Stimulated activated CD4-positive, alpha-beta T cell treated with anti-CD3 and anti-CD28 coated beads, Interleukin-1b, Interleukin-23, amount 100 ng/mL, for 4 hours (primary cell): ENCODE measurements at regions not wholly inside any gene's neighbourhood (a gene's known extent, or its start where the extent isn't known, plus 50 kb on each side); places are given as distances from the start of the nearest gene placed in this dataset.

ENCODE experiments used
- DNase-seq, 2 donors: peaks; one replicate each; pipeline ENCODE4 v3.0.0-alpha.2; 2020; ENCODE audit warnings: low read depth in 2 of 2

DNA sequence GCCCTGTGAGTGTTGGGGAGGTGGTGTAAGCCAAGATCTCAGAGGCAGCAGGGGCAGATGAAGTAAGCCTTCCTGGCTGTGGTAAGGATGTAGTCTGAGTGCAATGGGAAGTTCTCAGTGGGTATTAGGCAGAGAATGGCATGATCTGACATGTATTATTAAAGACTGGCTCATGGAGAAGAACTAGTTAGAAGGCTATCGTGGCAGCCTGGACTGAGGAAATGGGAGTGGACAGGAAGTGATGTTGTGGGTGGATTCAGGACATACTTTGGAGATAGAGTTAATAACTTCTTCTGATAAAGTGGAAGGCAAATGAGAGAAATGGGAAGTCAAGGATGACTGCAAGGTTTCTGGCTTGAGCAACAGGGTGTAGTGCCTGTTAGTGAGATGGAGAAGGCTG lies 250.9 kb upstream of the CFAP20DC start:
- no peak for DNase-seq

DNA sequence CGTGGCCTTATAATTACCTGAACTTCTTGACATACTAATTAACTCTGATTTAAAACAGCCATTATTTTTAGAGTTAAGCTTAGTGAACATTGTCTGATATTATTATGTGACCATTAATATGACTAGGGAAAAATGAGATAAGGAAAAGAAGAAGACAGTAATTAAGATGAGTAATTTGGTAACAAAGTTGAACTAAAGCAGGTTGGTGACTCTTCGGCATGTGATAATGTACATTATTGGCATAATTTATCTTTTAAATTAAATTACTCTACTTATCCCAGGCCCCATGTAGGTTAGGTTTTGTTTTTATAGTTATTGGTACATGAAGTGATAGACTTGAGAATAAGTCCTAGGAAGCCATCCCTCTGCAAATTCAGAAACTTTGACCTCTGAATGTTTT lies 249.7 kb upstream of the CFAP20DC start:
- no peak for DNase-seq

DNA sequence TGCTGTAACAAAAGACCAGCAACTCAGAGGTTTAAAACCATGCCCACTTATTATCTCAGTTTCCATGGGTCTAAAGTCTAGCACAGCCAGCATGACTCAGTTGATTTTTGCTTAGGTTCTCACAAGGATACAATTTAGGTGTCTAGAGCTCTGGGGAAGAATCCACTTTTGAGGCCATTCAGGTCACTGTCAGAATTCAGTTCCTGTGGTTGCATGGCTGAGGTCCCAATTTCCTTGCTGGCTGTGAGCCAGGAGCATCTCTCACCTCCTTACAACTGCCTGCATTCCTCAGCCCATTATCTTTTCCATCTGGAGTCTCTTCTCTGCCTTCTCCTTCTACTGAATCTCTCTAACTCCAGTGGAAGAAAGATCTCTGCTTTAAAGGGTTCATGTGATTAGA lies 240.5 kb upstream of the CFAP20DC start:
- no peak for DNase-seq

DNA sequence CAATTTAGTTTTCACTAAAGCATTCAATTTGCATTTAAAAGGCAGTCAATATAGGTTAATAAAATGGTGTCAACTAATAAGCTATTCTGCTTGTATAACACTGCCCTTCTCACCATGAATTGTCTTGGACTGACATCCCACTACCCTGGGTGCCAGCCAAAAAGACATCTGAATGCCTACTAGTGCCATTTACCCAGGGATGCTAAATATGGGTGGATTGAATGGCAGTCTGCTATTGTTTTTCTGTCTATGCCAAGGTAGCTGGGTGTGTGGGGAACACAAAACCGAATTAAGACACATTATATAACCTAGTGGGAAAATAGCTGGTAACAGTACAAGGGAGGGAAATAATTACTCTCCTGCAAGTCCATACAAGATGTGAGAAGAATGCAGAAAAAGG lies 240.0 kb upstream of the CFAP20DC start:
- no peak for DNase-seq

DNA sequence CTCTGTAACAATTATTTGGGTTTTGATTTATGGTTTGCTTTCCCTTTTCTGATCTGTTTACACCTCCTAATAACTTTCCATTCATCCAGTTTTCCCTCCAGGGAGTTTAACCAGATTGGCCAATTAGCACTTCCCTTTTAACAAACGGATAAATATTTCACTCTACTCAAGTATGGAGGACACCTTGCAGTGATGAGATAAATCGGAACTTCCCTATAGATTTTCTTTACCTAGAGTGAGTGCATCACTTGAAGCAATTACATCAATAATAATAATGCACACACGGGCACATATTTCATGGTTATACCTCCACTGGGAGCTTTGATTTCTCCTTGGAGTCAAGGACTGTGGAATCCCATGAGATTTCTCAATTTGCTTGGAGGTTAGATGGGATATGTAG lies 239.1 kb upstream of the CFAP20DC start:
- no peak for DNase-seq

DNA sequence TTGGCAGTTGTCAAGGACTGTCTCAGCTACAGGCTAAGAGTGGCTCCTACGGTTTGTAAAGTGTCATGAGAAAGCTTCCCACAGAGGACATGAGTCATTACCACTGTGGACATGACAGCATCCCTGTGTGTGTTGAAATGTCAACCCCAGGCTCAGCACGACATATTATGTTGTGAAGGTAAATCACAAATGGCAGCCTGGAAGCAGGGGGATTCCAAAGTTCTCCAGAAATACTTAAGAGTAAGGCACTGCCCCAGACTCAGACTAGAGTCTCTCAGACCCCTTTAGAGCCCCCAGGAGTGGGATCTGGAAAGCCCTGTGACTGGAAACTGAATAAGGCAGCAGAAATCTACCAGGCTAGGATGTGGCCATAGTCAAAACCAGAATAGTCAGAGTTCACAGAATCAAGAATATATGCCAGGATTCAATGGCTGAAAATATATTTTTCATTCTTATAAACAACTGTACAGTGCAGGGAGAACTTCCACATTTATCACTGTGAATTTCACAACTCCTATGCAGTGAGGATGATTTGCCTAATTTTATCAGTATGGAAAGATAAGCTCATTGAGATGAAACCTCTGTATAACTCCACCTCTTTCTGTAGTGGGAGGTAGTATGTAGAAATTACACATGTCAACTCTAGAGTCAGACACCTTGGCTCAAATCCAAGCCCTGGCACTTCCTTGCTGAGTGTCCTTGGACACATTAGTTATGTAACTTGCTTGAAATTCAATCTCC lies 237.1 kb upstream of the CFAP20DC start:
- no peak for DNase-seq

DNA sequence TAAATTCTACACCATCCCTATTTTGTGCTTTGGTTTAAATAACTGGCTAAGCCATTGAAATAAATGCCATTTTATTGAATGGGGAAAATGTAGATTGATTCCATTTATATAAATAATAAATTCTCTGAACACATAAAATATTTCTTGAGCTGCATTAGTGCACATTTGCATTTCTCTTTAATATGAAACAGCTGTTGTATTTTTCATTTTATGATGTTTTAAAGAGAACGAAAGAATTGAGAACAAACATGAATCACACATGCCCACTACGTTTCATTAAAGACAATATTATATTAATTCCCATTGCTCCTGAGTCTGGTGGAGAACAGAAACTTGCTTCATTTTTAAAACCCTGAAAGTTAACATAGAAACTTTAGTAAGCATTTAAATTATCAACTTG lies 235.7 kb upstream of the CFAP20DC start:
- DNase-seq = no peak

DNA sequence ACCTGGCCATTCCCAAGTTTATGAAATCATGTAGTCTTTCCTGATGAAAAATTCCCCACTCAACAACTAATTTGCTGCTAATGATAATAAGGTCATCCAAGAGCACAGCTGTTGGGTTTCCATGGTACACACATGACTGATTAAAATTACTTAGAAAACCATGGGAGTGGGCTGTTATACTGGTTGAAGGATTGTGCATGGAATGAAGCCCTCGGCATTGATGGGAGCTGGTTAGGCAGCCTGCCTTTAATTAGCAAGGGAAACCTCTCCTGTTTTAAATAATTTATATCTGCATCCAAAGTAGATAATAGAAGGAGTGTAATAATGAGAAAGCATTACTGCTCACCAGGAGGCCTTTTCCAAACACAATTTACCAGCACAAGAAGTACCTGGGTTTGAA lies 235.1 kb upstream of the CFAP20DC start:
- no peak for DNase-seq

DNA sequence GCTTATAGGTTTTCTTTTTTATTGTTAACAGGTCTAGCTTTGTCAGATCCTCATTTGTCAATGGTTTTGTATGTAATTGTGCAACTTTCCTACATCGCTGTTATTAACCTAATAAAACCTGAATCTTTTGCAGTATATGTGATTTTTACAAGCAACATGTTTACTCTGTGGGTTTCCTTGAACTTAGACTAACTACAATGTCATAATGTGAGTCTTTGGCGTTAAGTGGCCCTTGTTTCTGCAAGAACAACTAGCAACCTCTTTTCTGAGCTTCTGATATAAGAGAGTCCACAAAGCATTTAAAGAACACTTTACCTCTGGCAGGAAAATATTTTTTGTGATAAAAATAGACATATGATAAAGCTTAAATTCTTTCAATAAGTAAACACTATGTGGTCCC lies 230.3 kb upstream of the CFAP20DC start:
- DNase-seq = no peak

DNA sequence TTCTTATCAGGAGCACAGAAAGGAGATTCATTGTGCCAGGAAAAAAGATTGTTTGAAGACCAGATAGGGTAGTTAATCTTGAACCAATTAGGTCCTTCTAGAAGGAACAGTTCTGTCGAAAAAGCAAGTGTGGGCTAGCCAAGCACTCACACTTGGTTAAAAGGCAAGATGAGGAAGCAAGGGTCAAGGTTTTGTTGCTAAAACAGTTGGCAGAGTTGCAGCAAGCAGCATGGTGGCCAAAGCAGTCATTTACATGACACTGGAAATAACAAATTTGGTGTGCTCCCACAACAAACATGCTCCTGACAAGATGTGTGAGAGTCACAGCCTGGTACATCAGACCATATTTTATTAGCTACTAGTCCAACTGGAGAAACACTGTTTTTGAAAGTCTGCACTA lies 228.0 kb upstream of the CFAP20DC start:
- DNase-seq = no peak

DNA sequence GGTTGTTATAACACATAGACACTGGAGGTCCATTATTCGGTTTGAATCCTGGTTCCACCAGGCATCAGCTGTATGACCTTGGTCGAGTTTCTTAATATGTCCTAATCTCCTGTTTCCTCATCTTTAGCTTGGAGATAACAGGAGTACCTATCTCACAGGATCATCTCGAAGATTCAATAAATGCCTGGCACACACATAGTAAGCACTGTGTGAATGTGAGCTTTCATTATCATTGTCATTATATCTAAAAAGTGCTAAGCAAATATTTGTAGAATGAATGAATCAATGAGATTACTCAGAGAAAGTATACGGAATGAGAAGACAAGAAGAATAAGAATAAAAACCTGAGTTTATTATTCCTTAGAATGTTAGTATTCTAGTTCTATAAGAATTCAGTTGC lies 227.4 kb upstream of the CFAP20DC start:
- DNase-seq = no peak

DNA sequence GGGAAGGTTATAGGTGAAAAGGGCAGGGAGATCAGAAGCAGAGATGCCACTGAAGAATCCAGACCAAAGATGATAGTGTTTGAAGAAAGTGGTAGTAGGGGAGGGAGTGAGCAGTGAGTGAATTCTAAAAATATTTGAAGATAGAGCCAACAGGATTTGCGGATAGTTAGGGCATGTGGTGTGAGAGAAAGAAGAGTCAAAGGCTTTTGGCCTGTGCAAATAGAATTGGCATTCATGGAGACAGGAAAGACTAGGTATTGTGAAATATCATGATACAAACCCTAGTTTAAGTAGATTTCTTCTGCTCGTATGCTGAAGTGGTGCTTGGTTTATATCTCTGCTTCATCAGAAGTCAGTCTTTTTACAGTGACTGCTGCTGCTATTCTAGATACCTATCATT lies 224.2 kb upstream of the CFAP20DC start:
- DNase-seq = no peak

DNA sequence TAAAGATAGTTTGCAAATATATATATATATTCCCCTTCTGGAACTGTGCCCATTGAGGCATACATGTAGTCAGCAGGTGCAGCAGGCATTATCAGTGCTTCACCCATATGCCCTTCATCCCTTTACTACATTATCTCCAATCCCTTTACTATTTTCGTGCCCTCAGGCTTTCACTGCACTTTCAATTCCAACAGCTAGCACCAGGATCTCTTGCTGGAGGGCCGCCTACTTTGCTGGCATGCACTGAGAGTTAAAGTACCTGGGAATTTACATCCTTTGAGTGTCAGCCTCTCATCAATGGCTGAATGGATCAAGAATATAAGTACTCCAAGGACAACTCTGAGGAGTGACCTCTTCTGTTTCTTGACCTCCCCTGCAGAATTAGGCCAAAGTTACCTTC lies 222.1 kb upstream of the CFAP20DC start:
- no peak for DNase-seq

DNA sequence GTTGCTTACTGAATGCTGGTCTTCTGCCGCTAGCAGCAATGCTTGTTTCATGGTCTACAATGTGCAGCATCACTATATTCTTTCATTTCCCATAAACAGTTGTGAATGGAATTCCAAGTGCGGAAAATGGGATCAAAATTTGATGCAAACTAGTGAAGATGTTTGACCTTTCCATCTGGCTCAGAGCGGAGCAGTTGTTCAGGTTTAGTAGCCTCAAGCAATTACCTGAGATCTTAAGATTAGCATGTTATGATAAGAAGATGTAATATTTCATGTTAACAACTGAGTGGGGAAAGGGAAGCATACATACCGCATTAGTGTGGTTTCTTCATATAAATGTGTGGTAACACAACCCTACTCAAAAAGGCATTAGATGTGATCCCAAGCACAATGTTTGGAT lies 221.1 kb upstream of the CFAP20DC start:
- DNase-seq = no peak

DNA sequence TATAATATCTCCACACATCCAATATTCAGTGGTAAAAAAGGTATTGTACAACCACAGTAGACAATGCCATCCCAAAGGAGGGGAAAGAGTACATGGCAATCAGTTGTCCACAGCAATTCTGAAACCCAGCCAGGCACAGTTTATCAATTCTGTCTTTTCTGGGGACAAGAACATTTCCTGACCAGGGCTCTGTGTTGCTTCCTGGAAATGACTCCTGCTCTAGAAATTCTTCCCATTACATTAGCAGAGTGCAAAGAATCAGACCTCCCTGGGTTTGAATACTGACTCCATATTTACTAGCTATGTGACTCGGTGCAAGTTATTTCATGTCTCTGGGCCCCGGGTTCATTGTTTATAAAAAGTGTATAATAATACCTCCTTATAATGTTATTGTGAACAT lies 220.4 kb upstream of the CFAP20DC start:
- DNase-seq = no peak

DNA sequence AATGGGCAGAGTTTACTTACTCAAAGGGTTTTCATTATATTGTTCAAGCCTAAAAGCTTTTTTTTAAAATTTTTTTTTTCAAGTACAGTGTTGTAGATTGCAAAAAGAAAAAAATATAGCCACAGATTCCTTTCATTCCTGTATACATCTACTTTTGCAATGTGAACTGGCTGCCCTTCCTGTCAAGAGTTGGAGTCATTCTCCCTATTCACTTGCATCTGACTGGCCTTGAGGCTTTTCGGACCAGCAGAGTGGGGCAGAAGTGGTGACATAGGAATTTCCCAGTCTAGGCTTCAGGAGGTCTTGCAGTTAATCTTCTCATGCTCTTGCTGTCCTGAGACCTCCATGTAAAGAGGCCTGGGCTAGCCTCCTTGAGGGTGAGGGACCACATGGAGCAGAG lies 218.3 kb upstream of the CFAP20DC start:
- DNase-seq = no peak

DNA sequence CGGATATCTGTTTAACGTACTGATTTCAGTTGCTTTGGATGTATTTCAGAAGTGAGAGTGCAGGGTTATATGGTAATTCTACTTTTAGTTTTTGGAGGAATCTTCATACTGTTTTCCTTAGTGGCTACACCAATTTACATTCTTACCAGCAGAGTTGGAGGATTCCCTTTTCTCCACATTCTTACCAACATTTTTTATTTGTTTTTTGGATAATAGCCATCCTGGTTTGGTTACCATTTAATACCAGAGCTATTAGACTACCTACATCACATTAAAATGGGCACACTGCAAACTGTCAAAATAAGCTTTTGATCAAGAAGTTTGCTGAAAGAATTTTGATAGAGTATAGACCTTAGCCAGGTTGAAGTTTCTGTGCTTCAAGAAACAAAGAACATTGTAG lies 217.2 kb upstream of the CFAP20DC start:
- no peak for DNase-seq

DNA sequence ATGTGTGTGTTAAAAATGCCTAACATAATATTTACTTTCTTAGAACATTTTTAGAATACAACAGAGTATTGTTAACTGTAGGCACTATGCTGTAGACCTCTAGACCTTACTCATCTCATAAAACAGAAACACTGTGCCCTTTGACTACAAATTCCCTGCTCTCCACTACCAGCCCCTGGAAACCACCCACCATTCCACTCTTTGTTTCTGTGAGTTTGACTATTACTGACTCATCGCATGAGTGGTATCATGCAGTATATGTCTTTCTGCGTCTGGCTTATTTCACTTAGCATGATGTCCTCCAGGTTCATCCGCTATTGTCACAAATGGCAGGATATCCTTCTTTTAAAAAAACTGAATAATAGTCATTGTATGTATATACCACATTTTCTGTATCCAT lies 216.7 kb upstream of the CFAP20DC start:
- no peak for DNase-seq

DNA sequence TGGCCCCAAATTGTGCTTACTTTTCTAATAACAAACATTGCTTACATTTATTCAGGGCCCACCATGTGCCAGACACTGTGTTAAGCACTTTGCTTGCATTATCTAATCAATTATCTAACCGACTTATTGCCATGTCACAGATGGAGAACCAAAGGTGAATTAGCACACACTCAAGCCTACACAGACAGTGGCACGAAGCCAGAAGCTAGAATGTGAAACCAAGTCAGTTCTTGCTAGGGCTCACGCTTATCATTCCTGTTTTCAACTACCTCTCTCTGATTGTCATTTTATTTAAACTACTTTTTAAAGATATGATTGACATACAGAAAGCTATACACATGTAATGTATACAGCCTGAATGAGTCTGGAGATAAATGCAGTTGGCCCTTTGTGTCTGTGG lies 215.7 kb upstream of the CFAP20DC start:
- no peak for DNase-seq

DNA sequence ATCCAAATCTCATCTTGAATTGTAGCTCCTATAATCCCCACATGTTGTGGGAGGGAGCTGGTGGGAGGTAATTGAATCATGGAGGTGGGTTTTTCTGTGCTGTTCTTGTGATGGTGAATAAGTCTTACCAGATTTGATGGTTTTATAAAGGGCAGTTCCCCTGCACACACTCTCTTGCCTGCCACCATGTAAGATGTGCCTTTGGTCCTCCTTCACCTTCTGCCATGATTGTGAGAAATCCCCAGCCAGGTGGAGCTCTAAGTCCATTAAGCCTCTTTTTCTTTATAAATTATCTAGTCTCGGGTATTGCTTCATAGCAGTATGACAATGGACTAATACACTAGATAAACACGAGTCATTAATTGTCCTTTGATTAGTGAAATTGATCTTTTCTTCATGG lies 214.5 kb upstream of the CFAP20DC start:
- DNase-seq = no peak

DNA sequence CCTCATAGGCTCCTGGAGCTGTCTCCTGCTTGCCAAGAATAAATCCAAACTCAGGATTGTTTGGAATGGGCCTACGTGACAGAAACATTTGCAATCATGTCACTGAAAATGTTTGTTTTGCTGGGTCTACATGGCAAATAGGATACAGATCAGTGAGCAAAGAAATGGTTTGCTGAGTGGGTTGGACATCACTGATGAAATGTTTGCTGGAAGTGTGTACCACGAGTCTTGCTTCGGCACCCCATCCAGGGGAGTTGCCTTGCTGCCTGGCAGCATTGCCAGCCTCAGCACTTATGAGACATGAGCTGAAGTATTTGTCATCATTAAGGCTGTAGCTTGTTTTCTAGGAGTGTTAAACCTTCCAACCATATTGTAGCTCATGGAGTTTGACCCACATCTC lies 213.3 kb upstream of the CFAP20DC start:
- no peak for DNase-seq

DNA sequence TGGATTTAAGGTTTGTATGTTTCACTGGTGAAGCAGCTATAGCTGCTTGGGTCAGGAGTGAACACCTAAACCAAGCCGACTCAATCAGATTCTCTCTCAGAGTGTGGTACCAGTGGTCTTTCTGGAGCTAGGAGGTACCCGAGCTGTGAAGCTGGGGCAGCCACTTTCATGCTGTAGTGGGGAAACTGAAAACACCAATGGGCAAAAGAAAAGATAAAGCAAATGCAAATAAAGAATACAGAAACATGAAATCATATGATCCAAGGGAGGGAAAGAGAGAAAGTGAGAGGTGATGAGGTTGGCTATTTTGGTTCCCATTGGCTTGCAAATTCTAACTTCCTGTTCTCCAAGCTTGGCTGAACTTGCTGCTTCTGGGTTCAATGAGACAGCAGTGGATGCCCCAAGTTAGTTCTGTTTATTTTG lies 212.3 kb upstream of the CFAP20DC start:
- no peak for DNase-seq

DNA sequence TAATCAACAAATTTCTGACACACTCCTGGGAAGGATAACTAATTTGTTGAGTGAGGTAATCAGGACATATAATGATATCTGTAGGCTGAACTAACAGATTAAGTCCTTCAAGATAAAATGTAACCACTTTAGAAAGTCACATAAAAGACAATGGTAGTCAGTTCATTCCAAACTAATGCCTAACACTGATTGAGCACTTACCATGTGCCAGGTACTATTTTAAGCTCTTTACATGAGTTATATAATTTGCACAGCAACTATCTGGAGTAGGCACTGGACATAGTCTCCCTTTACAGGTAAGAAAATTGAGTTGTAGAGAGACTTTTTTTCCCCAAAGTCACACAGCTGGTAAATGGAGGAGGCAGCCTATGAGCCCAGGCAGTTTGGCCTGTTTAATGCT lies 211.2 kb upstream of the CFAP20DC start:
- DNase-seq = no peak

DNA sequence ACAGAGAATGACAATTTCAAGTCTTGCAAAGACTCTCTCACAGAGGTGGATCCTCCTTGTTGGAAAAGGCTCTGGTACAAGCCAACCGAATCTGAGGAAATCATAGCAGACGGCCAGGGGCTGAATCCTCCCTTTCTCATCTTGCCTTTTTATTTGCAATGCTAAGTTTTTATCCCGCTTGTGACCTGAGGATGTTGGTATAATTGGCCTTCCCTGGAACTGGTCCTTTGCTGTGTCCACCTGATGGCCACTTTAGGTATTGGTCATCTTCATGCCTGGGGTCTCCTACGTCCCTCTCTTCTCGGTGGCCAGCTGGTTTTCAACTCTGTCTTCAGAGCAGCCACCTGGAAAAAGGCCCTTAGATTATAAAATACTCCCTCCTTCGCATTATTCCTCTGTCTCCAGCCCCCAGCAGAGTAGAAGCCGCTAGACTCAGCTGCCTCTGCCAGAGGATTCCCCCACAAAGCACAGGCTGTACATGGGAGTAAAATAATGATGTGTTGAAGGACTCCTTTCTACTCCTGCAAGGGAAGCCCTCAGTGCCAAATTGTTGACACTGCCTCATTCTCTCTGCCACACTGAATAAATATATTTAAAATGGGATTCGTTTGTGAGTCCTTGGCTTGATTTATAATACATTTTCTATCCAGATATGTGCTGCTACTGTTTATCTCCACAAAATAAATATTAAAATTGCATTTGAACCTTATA lies 208.9 kb upstream of the CFAP20DC start:
- no peak for DNase-seq
